NCI-H1436 (cell line): ENCODE measurements at regions not wholly inside any gene's neighbourhood (a gene's known extent, or its start where the extent isn't known, plus 50 kb on each side); places are given as distances from the start of the nearest gene placed in this dataset.
"Not testable (repeated sequence)": the region's sequence is repeated elsewhere in the genome, so short reads cannot be mapped to it uniquely, and the experiment has no call there.

Source experiments
- DNase-seq: peaks from one replicate; lab custom pipeline; 2025; lab: John Stamatoyannopoulos, UW

GRCh38 chr11:90294526-90294925, 71.7 kb upstream of the CHORDC1 start:
- DNase-seq, result no peak

GRCh38 chr11:90294091-90294490, 71.2 kb upstream of the CHORDC1 start:
- DNase-seq, result no peak

DNA sequence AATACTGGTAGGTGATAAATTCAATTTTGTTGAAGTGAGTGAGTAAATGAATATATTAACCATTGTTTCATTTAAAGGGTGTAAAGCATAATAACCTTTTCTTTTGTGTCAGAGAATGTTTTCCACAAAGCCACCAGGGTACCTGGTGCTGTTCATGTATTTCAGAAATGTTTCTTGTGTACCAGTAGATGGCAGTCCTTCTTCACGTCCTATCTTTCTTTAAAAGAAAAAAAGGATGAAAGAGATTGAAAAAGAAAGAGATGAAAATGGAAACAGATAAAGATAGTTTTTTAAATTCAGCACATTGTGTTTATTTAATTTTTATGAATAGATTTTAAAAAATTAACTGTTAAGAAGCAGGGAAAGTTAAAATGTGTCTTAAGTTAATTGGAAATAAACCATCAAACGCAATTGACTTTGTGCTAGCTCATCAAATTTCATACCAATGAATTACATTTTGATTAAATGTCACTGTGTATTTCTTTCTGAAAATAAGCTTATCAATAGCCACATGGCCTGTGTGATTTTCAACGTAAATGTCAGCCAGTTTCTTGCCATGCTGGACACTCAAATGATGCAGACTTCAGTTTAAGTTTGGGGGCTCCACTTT, 65.5 kb upstream of the CHORDC1 start:
- peak; percentile 11 for DNase-seq

- no peak for DNase-seq
Measured at GRCh38 chr11:90286640-90287039, 63.8 kb upstream of the CHORDC1 start.

DNA sequence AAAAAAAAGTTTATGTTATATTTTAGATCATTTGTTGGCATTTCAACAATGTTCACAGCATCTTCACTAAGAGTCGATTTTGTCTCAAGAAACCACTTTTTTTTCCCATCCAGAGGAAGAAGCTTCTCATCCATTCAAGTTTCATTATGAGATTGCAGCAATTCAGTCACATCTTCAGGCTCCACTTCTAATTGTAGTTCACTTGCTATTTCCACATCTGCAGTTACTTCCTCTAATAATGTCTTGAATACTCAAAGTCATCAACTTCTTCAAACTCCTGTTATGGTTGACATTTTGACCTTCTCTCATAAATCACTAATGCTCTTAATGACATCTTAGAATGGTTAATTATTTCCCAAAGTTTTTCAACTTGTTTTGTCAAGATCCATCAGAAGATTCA, 61.3 kb upstream of the CHORDC1 start:
- DNase-seq, result no peak

GRCh38 chr11:90282551-90283071, 59.8 kb upstream of the CHORDC1 start:
- not testable (repeated sequence) for DNase-seq

- no peak for DNase-seq
Measured at GRCh38 chr11:90274362-90274761, 51.5 kb upstream of the CHORDC1 start.
